ENCODE measurements at regions not wholly inside any gene's neighbourhood (a gene's known extent, or its start where the extent isn't known, plus 50 kb on each side); places are given as distances from the start of the nearest gene placed in this dataset.

- TF ChIP-seq, protein P1, sequence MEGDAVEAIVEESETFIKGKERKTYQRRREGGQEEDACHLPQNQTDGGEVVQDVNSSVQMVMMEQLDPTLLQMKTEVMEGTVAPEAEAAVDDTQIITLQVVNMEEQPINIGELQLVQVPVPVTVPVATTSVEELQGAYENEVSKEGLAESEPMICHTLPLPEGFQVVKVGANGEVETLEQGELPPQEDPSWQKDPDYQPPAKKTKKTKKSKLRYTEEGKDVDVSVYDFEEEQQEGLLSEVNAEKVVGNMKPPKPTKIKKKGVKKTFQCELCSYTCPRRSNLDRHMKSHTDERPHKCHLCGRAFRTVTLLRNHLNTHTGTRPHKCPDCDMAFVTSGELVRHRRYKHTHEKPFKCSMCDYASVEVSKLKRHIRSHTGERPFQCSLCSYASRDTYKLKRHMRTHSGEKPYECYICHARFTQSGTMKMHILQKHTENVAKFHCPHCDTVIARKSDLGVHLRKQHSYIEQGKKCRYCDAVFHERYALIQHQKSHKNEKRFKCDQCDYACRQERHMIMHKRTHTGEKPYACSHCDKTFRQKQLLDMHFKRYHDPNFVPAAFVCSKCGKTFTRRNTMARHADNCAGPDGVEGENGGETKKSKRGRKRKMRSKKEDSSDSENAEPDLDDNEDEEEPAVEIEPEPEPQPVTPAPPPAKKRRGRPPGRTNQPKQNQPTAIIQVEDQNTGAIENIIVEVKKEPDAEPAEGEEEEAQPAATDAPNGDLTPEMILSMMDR (conservative IDR thresholded peaks at IDR 0.05 in 1 of 2, IDR thresholded peaks at IDR 0.05 in 1 of 2; ENCODE audit: low read depth in 1 of 2, low read length in 2 of 2) = no peak
- TF ChIP-seq EZH2 (IDR thresholded peaks at IDR 0.05; ENCODE audit: low read length, missing control alignments) = no peak
Measured at GRCh38 chr6:63425493-63425892, 105.7 kb upstream of the LGSN start.

DNA sequence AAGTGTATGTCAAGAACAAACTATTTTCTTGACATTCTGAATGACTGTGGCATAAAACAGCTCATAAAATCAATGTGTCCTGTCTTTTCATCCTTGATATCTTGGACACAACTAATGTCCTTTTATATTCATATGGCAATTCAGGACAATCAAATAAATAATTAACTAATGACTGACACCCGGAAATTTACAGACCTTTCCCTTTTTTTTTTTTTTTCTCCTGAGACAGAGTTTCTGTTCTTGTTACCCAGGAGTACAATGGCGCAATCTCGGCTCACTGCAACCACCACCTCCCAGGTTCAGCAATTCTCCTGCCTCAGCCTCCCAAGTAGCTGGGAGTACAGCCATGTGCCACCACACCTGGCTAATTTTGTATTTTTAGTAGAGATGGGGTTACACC, 107.1 kb upstream of the LGSN start:
- no peak overlapping the region for H2AFZ ChIP-seq (ENCODE audit: low read length)
- H3K9ac ChIP-seq (ENCODE audit: insufficient read depth, low read length) = no peak overlapping the region
- no peaks in the 10 kb centered on the region for H3K9me3 ChIP-seq (ENCODE audit: control insufficient read depth, insufficient read depth, low read depth, low read length)
- H3K27ac ChIP-seq (ENCODE audit: insufficient read depth, low read length) = no peak overlapping the region
- no peak overlapping the region for H3K4me3 ChIP-seq (replicated peaks in 1 of 4; ENCODE audit: control extremely low read depth in 1 of 4, insufficient read depth in 1 of 4, low read depth in 3 of 4, low read length in 4 of 4)
- no peaks in the 10 kb centered on the region for H4K20me1 ChIP-seq (ENCODE audit: control insufficient read depth, extremely low read depth, insufficient read depth, low read length)
- TF ChIP-seq, protein P1 (conservative IDR thresholded peaks at IDR 0.05 in 1 of 2, IDR thresholded peaks at IDR 0.05 in 1 of 2; ENCODE audit: low read depth in 1 of 2, low read length in 2 of 2) = no peak
- TF ChIP-seq EZH2 (IDR thresholded peaks at IDR 0.05; ENCODE audit: low read length, missing control alignments) = no peak
- DNase-seq (ENCODE audit: low read depth in 2 of 2) = no peak
- H3K4me2 ChIP-seq (ENCODE audit: extremely low read depth, insufficient read depth, low read length) = no peak overlapping the region
- no peaks in the 10 kb centered on the region for H3K36me3 ChIP-seq (ENCODE audit: control insufficient read depth, insufficient read depth, low read length)
- H3K4me1 ChIP-seq (ENCODE audit: control insufficient read depth, extremely low read depth, insufficient read depth, low read length) = no peaks in the 10 kb centered on the region
- H3K79me2 ChIP-seq (ENCODE audit: control insufficient read depth, insufficient read depth, low read length) = no peaks in the 10 kb centered on the region
- no peaks in the 10 kb centered on the region for H3K27me3 ChIP-seq (ENCODE audit: control insufficient read depth, insufficient read depth, low read length)

More at GRCh38 chr6:63425493-63425892, 105.7 kb upstream of the LGSN start:
- no peak overlapping the region for H3K4me2 ChIP-seq (ENCODE audit: extremely low read depth, insufficient read depth, low read length)
- H3K4me1 ChIP-seq (ENCODE audit: control insufficient read depth, extremely low read depth, insufficient read depth, low read length) = no peaks in the 10 kb centered on the region
- no peaks in the 10 kb centered on the region for H4K20me1 ChIP-seq (ENCODE audit: control insufficient read depth, extremely low read depth, insufficient read depth, low read length)
- no peaks in the 10 kb centered on the region for H3K27me3 ChIP-seq (ENCODE audit: control insufficient read depth, insufficient read depth, low read length)
- H3K27ac ChIP-seq (ENCODE audit: insufficient read depth, low read length) = no peak overlapping the region
- no peak overlapping the region for H2AFZ ChIP-seq (ENCODE audit: low read length)
- no peaks in the 10 kb centered on the region for H3K9me3 ChIP-seq (ENCODE audit: control insufficient read depth, insufficient read depth, low read depth, low read length)
- no peak for DNase-seq (ENCODE audit: low read depth in 2 of 2)
- no peak overlapping the region for H3K4me3 ChIP-seq (replicated peaks in 1 of 4; ENCODE audit: control extremely low read depth in 1 of 4, insufficient read depth in 1 of 4, low read depth in 3 of 4, low read length in 4 of 4)
- no peak overlapping the region for H3K9ac ChIP-seq (ENCODE audit: insufficient read depth, low read length)
- no peaks in the 10 kb centered on the region for H3K79me2 ChIP-seq (ENCODE audit: control insufficient read depth, insufficient read depth, low read length)
- H3K36me3 ChIP-seq (ENCODE audit: control insufficient read depth, insufficient read depth, low read length) = no peaks in the 10 kb centered on the region

- Histone ChIP-seq H3K4me2 (ENCODE audit: extremely low read depth, insufficient read depth, low read length) (no peak overlapping the region), H3K27me3 (ENCODE audit: control insufficient read depth, insufficient read depth, low read length) (no peaks in the 10 kb centered on the region), H3K27ac (ENCODE audit: insufficient read depth, low read length) (no peak overlapping the region), H3K9me3 (ENCODE audit: control insufficient read depth, insufficient read depth, low read depth, low read length) (no peaks in the 10 kb centered on the region), H3K4me3 (replicated peaks in 1 of 4; ENCODE audit: control extremely low read depth in 1 of 4, insufficient read depth in 1 of 4, low read depth in 3 of 4, low read length in 4 of 4) (no peak overlapping the region), H3K9ac (ENCODE audit: insufficient read depth, low read length) (no peak overlapping the region), H2AFZ (ENCODE audit: low read length) (no peak overlapping the region), H3K4me1 (ENCODE audit: control insufficient read depth, extremely low read depth, insufficient read depth, low read length) (no peaks in the 10 kb centered on the region), H3K36me3 (ENCODE audit: control insufficient read depth, insufficient read depth, low read length) (no peaks in the 10 kb centered on the region), H3K79me2 (ENCODE audit: control insufficient read depth, insufficient read depth, low read length) (no peaks in the 10 kb centered on the region), H4K20me1 (ENCODE audit: control insufficient read depth, extremely low read depth, insufficient read depth, low read length) (no peaks in the 10 kb centered on the region)
- TF ChIP-seq EZH2 (IDR thresholded peaks at IDR 0.05; ENCODE audit: low read length, missing control alignments) = no peak
- TF ChIP-seq, protein P1 (conservative IDR thresholded peaks at IDR 0.05 in 1 of 2, IDR thresholded peaks at IDR 0.05 in 1 of 2; ENCODE audit: low read depth in 1 of 2, low read length in 2 of 2) = no peak
- no peak for DNase-seq (ENCODE audit: low read depth in 2 of 2)
Measured at GRCh38 chr6:63427951-63428350, 108.2 kb upstream of the LGSN start.
